ENCODE measurements at regions not wholly inside any gene's neighbourhood (a gene's known extent, or its start where the extent isn't known, plus 50 kb on each side); places are given as distances from the start of the nearest gene placed in this dataset.

DNA sequence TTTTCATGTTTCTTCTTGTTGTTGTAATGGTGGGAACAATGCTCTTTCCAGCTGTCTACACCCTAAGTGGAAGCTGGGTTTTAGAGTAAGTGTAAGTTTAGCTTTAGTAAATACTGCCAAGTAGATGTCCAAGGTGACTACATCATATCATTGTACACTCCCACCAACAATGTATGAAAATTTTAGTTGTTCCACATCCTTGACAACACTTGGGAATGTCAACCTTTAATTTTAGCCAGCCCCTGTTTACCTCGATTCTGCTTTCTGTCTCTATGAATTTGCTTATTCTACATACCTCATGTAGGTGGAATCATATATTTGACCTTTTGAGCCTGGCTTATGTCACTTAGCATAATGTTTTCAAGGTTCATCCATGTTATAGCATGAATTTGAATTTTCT lies 93.0 kb downstream of the MTPAP start:
- TF ChIP-seq, protein P1, sequence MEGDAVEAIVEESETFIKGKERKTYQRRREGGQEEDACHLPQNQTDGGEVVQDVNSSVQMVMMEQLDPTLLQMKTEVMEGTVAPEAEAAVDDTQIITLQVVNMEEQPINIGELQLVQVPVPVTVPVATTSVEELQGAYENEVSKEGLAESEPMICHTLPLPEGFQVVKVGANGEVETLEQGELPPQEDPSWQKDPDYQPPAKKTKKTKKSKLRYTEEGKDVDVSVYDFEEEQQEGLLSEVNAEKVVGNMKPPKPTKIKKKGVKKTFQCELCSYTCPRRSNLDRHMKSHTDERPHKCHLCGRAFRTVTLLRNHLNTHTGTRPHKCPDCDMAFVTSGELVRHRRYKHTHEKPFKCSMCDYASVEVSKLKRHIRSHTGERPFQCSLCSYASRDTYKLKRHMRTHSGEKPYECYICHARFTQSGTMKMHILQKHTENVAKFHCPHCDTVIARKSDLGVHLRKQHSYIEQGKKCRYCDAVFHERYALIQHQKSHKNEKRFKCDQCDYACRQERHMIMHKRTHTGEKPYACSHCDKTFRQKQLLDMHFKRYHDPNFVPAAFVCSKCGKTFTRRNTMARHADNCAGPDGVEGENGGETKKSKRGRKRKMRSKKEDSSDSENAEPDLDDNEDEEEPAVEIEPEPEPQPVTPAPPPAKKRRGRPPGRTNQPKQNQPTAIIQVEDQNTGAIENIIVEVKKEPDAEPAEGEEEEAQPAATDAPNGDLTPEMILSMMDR (conservative IDR thresholded peaks at IDR 0.05; ENCODE audit: low read length), result no peak
- TF ChIP-seq EZH2phosphoT487 (IDR thresholded peaks at IDR 0.05; ENCODE audit: borderline replicate concordance, low read depth, low read length), result no peak
- ChIA-PET CTCF (ENCODE audit: unreplicated experiment) (no interaction called here), POLR2A (interaction anchor here (0.6 kb wide), 1 partner anchor 11 kb away, joined by 3 read pairs; no protein-coding TSS in a partner anchor)
- H3K9me2 ChIP-seq (ENCODE audit: insufficient read depth, low read length), result no peaks in the 10 kb centered on the region
- no peak overlapping the region for H3K4me3 ChIP-seq (ENCODE audit: low read depth, low read length, poor library complexity, severe bottlenecking)
- no peaks in the 10 kb centered on the region for H3K36me3 ChIP-seq (ENCODE audit: insufficient read depth, low read length)
- no peak for DNase-seq (ENCODE audit: low spot score)
- no peak overlapping the region for H3K4me2 ChIP-seq (ENCODE audit: low read length)
- no peak overlapping the region for H3K27ac ChIP-seq (ENCODE audit: low read depth, low read length, poor library complexity, severe bottlenecking)
- no peaks in the 10 kb centered on the region for H3K79me2 ChIP-seq (ENCODE audit: insufficient read depth, low read depth, low read length)
- no peaks in the 10 kb centered on the region for H3K9me3 ChIP-seq (ENCODE audit: low read length)
- H3K4me1 ChIP-seq (ENCODE audit: insufficient read depth, low read length, poor library complexity, severe bottlenecking), result no peaks in the 10 kb centered on the region
- no peaks in the 10 kb centered on the region for H4K20me1 ChIP-seq (ENCODE audit: insufficient read depth, low read length)
- H2AFZ ChIP-seq (ENCODE audit: low read length), result no peak overlapping the region
- intact Hi-C loops (cut with micrococcal nuclease; ENCODE audit: unreplicated experiment), result no loop called here
- no TSS peak for BruUV-seq (replicated peaks)

- no peak overlapping the region for H3K4me3 ChIP-seq (ENCODE audit: low read depth, low read length, poor library complexity, severe bottlenecking)
- no peak overlapping the region for H3K4me2 ChIP-seq (ENCODE audit: low read length)
- no TSS peak for BruUV-seq (replicated peaks)
- no peaks in the 10 kb centered on the region for H4K20me1 ChIP-seq (ENCODE audit: insufficient read depth, low read length)
- intact Hi-C loops (cut with micrococcal nuclease; ENCODE audit: unreplicated experiment), result no loop called here
- no peaks in the 10 kb centered on the region for H3K4me1 ChIP-seq (ENCODE audit: insufficient read depth, low read length, poor library complexity, severe bottlenecking)
- no peaks in the 10 kb centered on the region for H3K79me2 ChIP-seq (ENCODE audit: insufficient read depth, low read depth, low read length)
- H3K27ac ChIP-seq (ENCODE audit: low read depth, low read length, poor library complexity, severe bottlenecking), result no peak overlapping the region
- DNase-seq (ENCODE audit: low spot score), result no peak
- ChIA-PET POLR2A (no interaction called here), CTCF (ENCODE audit: unreplicated experiment) (no interaction called here)
- H3K9me2 ChIP-seq (ENCODE audit: insufficient read depth, low read length), result no peaks in the 10 kb centered on the region
- TF ChIP-seq, protein P1 (conservative IDR thresholded peaks at IDR 0.05; ENCODE audit: low read length), result no peak
- no peak for TF ChIP-seq EZH2phosphoT487 (IDR thresholded peaks at IDR 0.05; ENCODE audit: borderline replicate concordance, low read depth, low read length)
- no peaks in the 10 kb centered on the region for H3K9me3 ChIP-seq (ENCODE audit: low read length)
- H3K36me3 ChIP-seq (ENCODE audit: insufficient read depth, low read length), result no peaks in the 10 kb centered on the region
- H2AFZ ChIP-seq (ENCODE audit: low read length), result no peak overlapping the region
Measured at GRCh38 chr10:30254926-30255325, 94.2 kb downstream of the MTPAP start.

- TF ChIP-seq EZH2phosphoT487 (IDR thresholded peaks at IDR 0.05; ENCODE audit: borderline replicate concordance, low read depth, low read length), result no peak
- TF ChIP-seq, protein P1 (conservative IDR thresholded peaks at IDR 0.05; ENCODE audit: low read length), result no peak
- BruUV-seq (replicated peaks), result no TSS peak
- no peaks in the 10 kb centered on the region for H3K36me3 ChIP-seq (ENCODE audit: insufficient read depth, low read length)
- H3K4me3 ChIP-seq (ENCODE audit: low read depth, low read length, poor library complexity, severe bottlenecking), result no peak overlapping the region
- H3K9me3 ChIP-seq (ENCODE audit: low read length), result no peaks in the 10 kb centered on the region
- no peak overlapping the region for H2AFZ ChIP-seq (ENCODE audit: low read length)
- H3K4me2 ChIP-seq (ENCODE audit: low read length), result no peak overlapping the region
- H3K9me2 ChIP-seq (ENCODE audit: insufficient read depth, low read length), result no peaks in the 10 kb centered on the region
- no peak for DNase-seq (ENCODE audit: low spot score)
- ChIA-PET POLR2A (interaction anchor here (1.0 kb wide), 1 partner anchor 10 kb away, joined by 4 read pairs; no protein-coding TSS in a partner anchor), CTCF (ENCODE audit: unreplicated experiment) (no interaction called here)
- intact Hi-C loops (cut with micrococcal nuclease; ENCODE audit: unreplicated experiment), result no loop called here
- no peak overlapping the region for H3K27ac ChIP-seq (ENCODE audit: low read depth, low read length, poor library complexity, severe bottlenecking)
- no peaks in the 10 kb centered on the region for H3K4me1 ChIP-seq (ENCODE audit: insufficient read depth, low read length, poor library complexity, severe bottlenecking)
- H3K79me2 ChIP-seq (ENCODE audit: insufficient read depth, low read depth, low read length), result no peaks in the 10 kb centered on the region
- no peaks in the 10 kb centered on the region for H4K20me1 ChIP-seq (ENCODE audit: insufficient read depth, low read length)
Measured at GRCh38 chr10:30248728-30249127, 100.3 kb downstream of the MTPAP start.
